ENCODE measurements at regions not wholly inside any gene's neighbourhood (a gene's known extent, or its start where the extent isn't known, plus 50 kb on each side); places are given as distances from the start of the nearest gene placed in this dataset.

GRCh38 chr16:24445216-24445615, 94.2 kb upstream of the RBBP6 start:
- H3K9me3 ChIP-seq (replicated peaks in 1 of 2; ENCODE audit: control insufficient read depth in 1 of 2, insufficient read depth in 1 of 2, low read length in 2 of 2), result no peaks in the 10 kb centered on the region

GRCh38 chr16:24446189-24446588, 93.2 kb upstream of the RBBP6 start:
- no peaks in the 10 kb centered on the region for H3K4me1 ChIP-seq (ENCODE audit: control insufficient read depth in 1 of 2, insufficient read depth in 2 of 2, low read length in 2 of 2)
- TF ChIP-seq, protein P1, sequence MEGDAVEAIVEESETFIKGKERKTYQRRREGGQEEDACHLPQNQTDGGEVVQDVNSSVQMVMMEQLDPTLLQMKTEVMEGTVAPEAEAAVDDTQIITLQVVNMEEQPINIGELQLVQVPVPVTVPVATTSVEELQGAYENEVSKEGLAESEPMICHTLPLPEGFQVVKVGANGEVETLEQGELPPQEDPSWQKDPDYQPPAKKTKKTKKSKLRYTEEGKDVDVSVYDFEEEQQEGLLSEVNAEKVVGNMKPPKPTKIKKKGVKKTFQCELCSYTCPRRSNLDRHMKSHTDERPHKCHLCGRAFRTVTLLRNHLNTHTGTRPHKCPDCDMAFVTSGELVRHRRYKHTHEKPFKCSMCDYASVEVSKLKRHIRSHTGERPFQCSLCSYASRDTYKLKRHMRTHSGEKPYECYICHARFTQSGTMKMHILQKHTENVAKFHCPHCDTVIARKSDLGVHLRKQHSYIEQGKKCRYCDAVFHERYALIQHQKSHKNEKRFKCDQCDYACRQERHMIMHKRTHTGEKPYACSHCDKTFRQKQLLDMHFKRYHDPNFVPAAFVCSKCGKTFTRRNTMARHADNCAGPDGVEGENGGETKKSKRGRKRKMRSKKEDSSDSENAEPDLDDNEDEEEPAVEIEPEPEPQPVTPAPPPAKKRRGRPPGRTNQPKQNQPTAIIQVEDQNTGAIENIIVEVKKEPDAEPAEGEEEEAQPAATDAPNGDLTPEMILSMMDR (IDR thresholded peaks at IDR 0.05), result no peak
- no peak overlapping the region for H3K4me3 ChIP-seq (replicated peaks in 1 of 3; ENCODE audit: low read depth in 2 of 3, low read length in 3 of 3)
- H3K4me2 ChIP-seq (replicated peaks; ENCODE audit: extremely low read depth, low read length, poor library complexity, severe bottlenecking), result no peak overlapping the region
- no peak for DNase-seq
- H4K20me1 ChIP-seq (ENCODE audit: insufficient read depth, low read length), result no peaks in the 10 kb centered on the region
- no peaks in the 10 kb centered on the region for H3K79me2 ChIP-seq (ENCODE audit: insufficient read depth, low read length)
- H3K9me3 ChIP-seq (replicated peaks in 1 of 2; ENCODE audit: control insufficient read depth in 1 of 2, insufficient read depth in 1 of 2, low read length in 2 of 2), result no peaks in the 10 kb centered on the region
- WGBS (ENCODE audit: insufficient coverage), result 100% methylated on average over 2 of the region's 3 CpGs
- Mint-ChIP-seq H3K9me3 (peaks cover 0 to 3% (median 0%) of the 10 kb centered on the region in 7 donors), H3K36me3 (no peaks in the 10 kb centered on the region), H3K4me1 (no peaks in the 10 kb centered on the region), H3K27me3 (ENCODE audit: low read depth in 3 of 3) (peaks cover 0 to 12% (median 8%) of the 10 kb centered on the region in 3 donors), H3K27ac (no peak overlapping the region), H3K4me3 (no peak overlapping the region)
- intact Hi-C loops (cut with micrococcal nuclease), result no loop called here
- H3K9ac ChIP-seq (ENCODE audit: insufficient read depth, low read length, poor library complexity, severe bottlenecking), result no peak overlapping the region
- H2AFZ ChIP-seq (ENCODE audit: insufficient read depth, low read depth, low read length, poor library complexity, severe bottlenecking), result no peak overlapping the region
- H3K27me3 ChIP-seq (ENCODE audit: control insufficient read depth in 2 of 2, insufficient read depth in 2 of 2, low read length in 2 of 2), result no peaks in the 10 kb centered on the region
- no peaks in the 10 kb centered on the region for H3K36me3 ChIP-seq (replicated peaks in 1 of 2; ENCODE audit: control insufficient read depth in 1 of 2, insufficient read depth in 2 of 2, low read length in 2 of 2)
- H3K27ac ChIP-seq (ENCODE audit: low read depth in 1 of 2, low read length in 2 of 2), result no peak overlapping the region

More at GRCh38 chr16:24445216-24445615, 94.2 kb upstream of the RBBP6 start:
- no peak for DNase-seq
- no peaks in the 10 kb centered on the region for H3K36me3 ChIP-seq (replicated peaks in 1 of 2; ENCODE audit: control insufficient read depth in 1 of 2, insufficient read depth in 2 of 2, low read length in 2 of 2)
- H3K9me3 Mint-ChIP-seq, result peaks cover 0 to 3% (median 0%) of the 10 kb centered on the region in 7 donors
- no peaks in the 10 kb centered on the region for H4K20me1 ChIP-seq (ENCODE audit: insufficient read depth, low read length)
- peaks cover 0 to 11% (median 8%) of the 10 kb centered on the region in 3 donors for H3K27me3 Mint-ChIP-seq (ENCODE audit: low read depth in 3 of 3)
- H3K4me2 ChIP-seq (replicated peaks; ENCODE audit: extremely low read depth, low read length, poor library complexity, severe bottlenecking), result no peak overlapping the region
- TF ChIP-seq, protein P1 (IDR thresholded peaks at IDR 0.05), result no peak
- H3K27ac Mint-ChIP-seq, result no peak overlapping the region
- no peak overlapping the region for H3K4me3 ChIP-seq (replicated peaks in 1 of 3; ENCODE audit: low read depth in 2 of 3, low read length in 3 of 3)
- no peaks in the 10 kb centered on the region for H3K36me3 Mint-ChIP-seq
- no peaks in the 10 kb centered on the region for H3K79me2 ChIP-seq (ENCODE audit: insufficient read depth, low read length)
- no peaks in the 10 kb centered on the region for H3K27me3 ChIP-seq (ENCODE audit: control insufficient read depth in 2 of 2, insufficient read depth in 2 of 2, low read length in 2 of 2)
- no peak overlapping the region for H3K27ac ChIP-seq (ENCODE audit: low read depth in 1 of 2, low read length in 2 of 2)
- H3K4me1 Mint-ChIP-seq, result peaks cover 2% of the 10 kb centered on the region
- H3K4me1 ChIP-seq (ENCODE audit: control insufficient read depth in 1 of 2, insufficient read depth in 2 of 2, low read length in 2 of 2), result no peaks in the 10 kb centered on the region
- intact Hi-C loops (cut with micrococcal nuclease), result no loop called here
- no peak overlapping the region for H3K9ac ChIP-seq (ENCODE audit: insufficient read depth, low read length, poor library complexity, severe bottlenecking)
- H3K4me3 Mint-ChIP-seq, result no peak overlapping the region
- no peak overlapping the region for H2AFZ ChIP-seq (ENCODE audit: insufficient read depth, low read depth, low read length, poor library complexity, severe bottlenecking)
- WGBS (ENCODE audit: insufficient coverage), result 98% methylated on average over 5 of the region's 8 CpGs

Data from CD14-positive monocyte (primary cell).